ENCODE measurements at regions not wholly inside any gene's neighbourhood (a gene's known extent, or its start where the extent isn't known, plus 50 kb on each side); places are given as distances from the start of the nearest gene placed in this dataset.
A peak's percentile ranks its signal among the peaks of the same experiment; 100 is the strongest.

DNA sequence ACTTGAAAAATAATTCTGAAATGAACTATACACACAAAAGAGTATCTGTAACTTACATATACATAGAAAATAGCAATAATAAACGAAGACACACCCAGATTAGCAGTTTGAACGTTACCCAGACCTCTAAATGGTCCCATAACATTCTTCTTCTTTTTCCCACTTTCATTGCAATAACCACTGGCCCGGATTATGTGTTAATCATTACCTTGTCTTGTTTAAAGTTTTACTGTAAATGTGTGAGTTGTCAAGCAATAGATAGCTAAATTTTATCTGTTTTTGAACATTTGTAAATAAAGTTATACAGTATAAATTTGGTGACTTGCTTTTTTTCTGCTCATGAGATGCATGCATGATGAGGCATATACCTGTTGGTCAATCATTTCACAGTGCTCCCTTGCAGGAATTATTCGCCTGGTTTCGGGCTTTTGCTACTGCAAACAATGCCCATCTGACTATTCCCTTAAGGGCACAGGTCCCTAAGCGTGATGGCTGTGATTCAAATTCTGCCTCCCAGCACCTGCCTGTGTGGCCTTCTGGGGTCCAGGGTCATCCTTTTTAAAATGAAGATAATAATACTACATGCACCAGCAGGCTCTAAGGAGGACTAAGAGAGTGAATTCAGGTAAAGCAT lies 66.1 kb downstream of the GADD45G start:
- no peak for DNase-seq (ENCODE audit: low spot score)

DNA sequence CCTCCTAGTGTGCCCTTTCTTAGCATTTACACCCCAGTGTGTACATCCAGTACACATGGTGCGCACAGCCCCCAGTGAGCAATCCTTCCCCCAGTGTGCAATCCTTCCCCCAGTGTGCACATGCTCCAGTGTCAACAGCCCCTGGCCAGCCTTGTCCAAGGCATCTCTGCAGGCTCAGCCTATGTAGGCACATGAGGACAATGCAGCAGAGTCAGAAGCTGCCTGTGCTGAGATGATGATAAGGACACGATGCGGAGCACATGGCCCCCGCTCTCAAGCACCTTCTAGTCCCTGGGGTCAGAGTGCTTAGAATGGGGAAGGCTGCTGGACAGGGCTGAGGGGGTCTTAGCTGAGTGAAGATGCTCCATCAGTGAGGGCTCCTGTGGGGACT lies 69.8 kb downstream of the GADD45G start:
- DNase-seq (ENCODE audit: low spot score): no peak

DNA sequence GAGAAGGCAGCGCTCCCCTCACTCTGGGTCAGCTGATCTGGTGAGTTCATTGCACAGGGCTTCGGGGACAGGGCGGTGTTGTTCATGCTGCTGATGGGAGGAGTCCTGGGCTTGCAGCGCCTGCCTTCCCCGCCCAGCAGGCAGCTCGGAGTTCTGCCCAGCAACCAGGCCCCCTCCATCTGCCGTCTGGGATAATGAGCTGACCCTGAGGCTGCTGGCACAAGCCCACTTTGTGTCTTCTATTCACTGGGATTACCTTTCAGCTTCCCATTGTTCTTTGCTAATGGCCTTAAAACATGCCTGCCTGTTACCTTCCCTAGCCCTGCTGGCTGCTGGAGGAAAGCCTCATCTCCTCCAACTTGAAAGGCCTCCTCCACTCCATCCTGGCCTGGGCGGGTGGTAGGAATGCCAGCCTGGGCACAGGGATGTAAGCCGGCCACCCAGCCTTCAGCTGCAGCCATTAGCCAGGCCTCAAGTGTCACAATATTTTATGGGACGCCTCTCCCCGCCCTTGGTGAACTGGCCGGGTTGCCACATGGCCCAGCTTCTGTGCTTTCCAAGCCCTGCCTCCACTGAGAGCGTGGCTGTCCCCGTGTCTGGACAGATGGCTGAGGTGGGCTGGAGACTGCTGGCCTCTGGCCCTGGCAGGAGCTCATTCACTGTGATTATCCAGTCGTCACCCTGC lies 70.4 kb downstream of the GADD45G start:
- no peak for DNase-seq (ENCODE audit: low spot score)

DNA sequence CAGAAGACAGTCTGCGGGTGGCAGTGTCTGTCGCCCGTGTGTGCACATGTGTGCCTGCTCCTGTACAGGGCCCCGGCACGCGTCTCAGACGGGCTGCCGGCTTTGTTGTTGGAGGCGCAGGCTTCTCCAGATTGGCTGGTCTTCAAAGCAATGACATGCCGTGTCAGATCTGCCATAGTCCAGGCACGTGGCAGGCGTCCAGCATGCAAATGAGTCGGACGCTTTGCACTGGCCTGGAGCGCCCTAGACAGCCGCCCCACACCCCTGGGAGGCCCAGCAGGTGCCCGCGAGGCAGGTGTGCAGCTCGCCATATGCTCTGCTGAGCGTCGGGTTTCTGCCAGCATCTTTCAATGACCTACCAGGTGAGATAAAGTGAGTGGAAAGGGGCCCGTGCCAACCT lies 71.5 kb downstream of the GADD45G start:
- no peak for DNase-seq (ENCODE audit: low spot score)

DNA sequence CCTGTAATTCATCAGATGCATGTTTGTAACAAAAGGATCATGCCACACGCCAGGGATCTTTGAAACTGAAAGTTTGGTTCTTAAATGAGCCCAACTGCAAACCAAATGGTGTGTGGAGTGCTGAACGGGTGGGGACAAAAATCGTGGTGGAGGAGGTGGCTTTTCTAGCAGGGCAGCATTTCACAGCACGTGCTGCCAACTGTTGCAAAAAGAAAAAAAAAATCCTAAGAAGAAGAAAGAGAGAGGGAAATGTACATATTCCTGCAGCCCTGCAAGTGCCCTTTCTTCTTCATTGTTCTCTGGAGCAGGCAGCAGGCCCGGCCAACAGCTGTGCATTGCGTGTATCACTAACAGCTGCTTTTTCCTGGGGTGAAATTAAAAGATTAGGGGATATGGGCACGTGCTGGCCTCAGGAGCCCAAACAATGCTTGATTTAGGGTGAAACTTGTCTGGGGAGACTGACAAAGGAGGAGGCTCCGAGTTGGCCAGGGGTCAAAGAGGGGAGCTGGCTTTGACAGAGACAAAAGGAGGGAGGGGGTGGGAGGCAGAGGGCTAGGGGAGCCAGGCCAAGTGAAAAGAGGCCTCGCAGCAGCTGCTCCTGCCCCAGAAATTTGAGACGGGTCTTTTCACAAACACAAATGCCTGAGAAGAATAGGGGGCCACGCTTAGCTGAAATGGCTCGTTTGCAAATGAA lies 73.0 kb downstream of the GADD45G start:
- DNase-seq (ENCODE audit: low spot score): peak; percentile 65

DNA sequence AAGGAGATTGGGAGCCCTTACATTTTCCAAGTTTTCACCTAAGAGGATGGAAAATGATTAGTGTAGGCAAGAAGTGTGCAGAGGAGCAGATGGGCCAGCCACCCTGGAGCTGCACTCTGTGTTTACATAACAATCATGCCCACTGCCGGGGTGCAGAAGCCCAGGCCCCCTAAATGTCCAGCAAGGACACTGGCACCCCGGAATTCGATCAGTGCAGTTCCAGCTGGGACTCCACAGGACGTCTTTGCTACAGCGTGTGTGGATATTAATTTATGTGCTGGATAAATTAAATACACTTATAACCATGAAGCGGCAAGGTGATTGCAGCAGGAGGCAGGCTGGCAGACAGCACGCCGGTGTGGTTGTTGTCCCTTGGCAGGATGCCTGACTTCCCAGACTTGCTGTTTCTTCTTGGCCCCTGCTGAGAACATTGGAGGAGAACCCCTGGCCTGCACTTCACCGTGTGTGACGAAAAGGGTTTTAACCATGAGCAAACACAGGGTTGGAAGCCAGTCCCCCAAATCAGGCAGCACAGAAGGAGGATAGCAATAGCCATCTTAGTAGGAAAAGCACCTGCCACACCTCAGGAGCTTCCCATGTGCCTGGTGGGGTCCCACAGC lies 73.7 kb downstream of the GADD45G start:
- DNase-seq (ENCODE audit: low spot score): no peak

DNA sequence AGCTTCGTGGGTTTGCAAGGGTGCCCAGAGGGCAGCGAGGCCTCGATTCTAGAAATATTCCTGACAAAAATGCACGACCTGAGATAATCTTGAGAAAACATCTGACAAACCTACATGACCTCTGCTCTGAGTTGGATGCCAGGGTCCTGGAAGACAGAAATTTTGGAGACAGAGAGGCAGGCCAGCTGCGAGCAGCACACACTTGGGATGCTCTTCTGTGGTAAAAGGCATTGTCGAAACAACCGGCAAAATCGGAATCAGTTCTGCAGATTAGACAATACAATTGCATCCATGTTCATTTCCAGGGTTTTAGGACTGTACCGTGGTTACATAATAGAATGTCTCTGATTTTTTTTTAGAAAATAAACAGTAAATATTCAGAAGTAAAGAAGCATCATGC lies 74.2 kb downstream of the GADD45G start:
- no peak for DNase-seq (ENCODE audit: low spot score)

DNA sequence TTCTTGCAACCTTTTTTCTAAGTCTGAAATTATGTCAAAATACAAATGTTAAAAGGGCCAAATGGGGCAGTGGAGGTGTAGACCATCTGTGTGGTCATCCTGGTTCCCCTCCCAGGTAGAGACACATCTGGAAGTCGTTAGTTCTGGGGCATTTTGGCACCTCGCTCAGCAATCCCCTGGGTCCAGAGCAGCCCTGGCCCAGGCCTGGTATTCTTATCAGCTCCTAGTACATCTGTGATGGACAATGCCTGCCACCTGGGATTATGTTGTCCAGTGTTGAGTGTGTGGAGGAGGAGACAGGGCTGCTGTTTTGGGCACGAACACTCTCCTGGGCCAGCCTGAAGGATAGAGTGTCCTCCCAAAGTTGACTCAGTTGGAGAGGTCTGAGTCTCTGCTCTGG lies 74.8 kb downstream of the GADD45G start:
- DNase-seq (ENCODE audit: low spot score): no peak

DNA sequence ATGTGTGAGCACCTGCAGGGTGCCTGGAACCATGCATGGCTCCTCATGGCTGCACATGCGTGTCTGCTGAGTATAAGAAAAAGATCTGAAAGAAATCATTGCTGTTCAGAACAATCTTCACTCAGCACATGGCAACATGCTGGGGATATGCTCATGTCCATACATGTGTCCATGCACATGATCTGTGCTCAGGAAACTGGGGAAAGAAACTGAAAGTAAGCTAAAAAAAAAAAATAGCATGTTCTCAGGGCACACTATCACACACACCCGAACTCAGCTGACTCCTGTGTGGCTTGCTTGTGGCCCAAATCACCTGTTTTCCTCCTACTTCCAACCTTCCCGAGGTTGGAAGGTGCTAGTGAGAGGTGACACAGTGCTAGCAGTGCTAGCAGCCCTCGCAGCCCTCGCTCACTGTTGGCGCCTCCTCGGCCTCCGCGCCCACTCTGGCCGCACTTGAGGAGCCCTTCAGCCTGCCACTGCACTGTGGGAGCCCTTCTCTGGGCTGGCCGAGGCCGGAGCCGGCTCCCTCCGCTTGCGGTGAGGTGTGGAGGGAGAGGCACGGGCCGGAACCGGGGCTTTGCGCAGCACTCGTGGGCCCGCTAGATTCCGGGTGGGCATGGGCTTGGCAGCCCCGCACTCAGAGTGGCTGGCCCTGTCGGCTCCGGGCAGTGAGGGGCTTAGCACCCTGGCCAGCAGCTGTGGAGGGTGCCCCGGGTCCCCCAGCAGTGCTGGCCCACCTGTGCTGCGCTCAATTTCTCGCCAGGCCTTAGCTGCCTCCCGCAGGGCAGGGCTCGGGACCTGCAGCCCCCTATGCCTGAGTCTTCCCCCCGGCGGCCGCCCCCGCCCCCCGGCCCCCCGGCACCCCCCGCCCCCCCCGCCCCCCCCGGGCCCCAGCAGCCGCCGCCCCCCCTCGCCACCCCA lies 76.0 kb downstream of the GADD45G start:
- peak; percentile 76 for DNase-seq (ENCODE audit: low spot score)

DNA sequence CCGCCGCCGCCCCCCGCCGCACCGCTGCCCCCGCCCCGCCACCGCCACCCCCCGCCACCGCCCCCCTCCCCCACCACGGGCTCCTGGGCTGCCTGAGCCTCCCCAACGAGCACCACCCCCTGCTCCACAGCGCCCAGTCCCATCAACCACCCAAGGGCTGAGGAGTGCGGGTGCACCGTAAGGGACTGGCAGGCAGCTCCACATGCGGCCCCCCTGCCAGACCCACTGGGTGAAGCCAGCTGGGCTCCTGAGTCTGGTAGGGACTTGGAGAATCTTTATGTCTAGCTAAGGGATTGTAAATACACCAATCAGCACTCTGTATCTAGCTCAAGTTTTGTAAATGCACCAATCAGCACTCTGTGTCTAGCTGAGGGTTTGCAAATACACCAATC lies 76.7 kb downstream of the GADD45G start:
- DNase-seq (ENCODE audit: low spot score): peak; percentile 59

DNA sequence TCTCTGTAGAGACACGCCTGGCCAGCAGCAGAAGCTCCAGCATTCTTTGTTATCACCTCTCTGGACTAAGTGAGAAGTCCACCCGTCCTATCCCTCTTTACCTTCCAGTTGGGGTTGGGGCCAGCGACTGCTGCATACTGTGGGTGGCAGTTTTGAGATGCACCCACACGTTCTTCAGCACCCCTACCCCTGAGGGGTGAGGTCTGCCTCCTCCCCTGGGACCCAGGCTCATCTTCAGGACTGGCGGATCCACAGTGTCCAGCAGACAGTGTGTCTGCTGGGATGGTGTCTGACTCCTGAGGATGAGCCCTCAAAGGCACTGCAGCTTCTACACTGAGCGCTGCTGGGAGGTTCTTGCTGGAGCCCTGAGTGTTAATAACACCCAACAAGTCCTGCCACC lies 78.8 kb downstream of the GADD45G start:
- no peak for DNase-seq (ENCODE audit: low spot score)

DNA sequence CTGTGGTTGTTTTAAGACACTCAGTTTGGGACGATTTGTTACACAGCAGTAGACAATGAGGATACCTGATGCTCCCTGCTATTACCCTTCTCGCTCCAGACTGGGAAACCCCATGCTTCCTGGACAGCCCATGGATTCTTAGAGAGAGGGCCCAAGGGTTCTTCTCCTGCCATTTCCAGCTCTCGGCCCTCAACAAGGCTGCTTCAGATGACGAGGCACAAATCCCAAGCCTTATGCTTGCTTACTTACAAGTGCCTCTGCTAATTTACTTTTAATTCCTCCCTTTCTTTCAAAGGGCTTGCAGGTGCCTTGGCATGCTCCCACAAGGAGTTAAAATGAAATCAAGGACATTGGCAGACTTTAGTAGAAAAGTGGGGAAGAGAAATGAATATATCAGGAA lies 79.4 kb downstream of the GADD45G start:
- no peak for DNase-seq (ENCODE audit: low spot score)

DNA sequence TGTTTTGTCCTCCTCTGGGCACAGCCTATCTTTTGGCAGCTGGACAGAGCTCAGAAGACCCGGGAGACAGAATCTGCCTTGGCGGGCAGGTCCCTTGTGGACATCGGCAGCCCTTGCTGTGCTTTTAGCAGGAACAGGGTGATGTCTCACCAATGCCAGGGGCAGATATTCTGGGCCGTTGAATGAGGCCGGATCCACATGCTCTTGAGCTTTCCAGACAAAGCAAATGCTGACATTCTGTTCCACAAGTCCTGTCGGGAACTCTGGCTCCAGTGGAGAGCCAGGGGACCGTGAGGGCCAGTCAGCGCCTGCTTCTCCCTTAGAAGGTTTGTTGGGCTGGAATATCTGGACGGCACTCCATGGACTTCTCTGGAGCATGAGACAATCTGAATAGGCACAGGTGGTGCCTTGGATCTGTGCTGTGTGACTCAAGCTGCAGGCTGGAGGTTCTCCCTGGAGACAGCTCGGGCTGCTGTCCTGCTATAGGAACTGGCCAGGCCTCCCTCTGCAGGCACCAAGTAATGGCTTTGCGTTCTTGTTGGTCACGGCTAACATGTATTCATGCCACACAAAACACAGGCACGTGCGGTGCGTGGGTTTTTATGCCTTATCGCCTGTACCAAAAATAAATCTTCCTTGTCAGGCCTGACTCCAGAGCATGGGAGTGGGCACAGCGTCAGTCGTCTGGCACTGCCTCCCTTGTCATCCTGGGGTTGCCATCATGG lies 80.3 kb downstream of the GADD45G start:
- no peak for DNase-seq (ENCODE audit: low spot score)

DNA sequence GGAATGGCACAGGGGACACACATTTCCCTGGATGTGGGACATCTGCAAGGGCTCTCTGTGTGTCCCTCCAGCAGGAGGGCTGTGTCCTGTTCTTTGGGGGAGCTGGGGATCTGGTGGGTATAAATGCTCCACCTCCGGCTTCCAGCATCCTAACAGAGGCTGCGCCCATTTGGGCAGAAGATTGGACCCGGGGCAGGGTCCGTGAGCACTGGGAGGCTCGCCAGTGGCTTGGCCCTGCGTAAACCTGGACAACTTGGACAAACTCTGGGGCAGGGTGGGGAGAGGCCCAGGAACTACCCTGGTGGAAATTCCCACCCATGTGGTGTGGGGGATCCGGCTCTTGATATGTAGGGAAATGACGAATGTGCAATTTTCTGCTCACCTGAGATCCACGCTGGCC lies 80.9 kb downstream of the GADD45G start:
- no peak for DNase-seq (ENCODE audit: low spot score)

DNA sequence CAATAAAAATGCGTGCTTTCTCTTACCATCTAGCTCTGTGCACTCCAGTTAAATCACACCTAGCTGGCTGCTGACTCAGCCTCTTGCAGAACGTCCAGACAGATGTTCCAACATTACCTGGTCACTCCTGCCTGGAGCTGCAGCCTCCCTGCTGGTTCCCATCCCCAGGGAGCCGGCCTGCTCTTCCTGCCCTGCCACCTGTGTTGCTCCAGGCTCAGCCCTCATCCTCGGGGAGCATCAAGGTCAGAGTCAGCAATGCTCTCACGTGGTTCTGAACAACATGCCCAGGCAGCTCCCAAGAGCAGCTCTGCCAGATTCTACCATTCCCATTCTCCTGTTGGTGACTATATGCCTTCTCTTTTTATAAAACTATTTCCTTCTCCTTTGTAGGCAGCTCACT lies 81.3 kb downstream of the GADD45G start:
- no peak for DNase-seq (ENCODE audit: low spot score)

DNA sequence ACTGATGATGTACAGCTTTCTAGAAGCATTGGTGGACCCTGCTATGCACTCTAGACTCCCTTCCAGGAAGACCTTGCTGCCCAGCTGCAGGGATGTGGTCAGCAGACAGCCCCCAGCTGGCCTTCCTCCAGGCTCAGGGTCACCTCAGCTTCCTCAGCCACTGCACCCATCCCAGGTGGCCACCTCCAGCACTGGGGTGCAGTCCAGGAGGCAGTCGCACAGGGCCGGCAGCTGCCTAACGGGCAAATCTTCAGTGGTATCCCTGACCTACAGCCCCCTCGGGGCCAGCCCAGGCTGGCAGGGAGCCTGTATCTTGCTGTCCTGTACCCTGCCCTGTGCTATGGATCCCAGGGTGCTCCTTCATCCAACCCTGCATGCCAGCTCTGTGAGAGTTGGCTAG lies 81.8 kb downstream of the GADD45G start:
- DNase-seq (ENCODE audit: low spot score): no peak

DNA sequence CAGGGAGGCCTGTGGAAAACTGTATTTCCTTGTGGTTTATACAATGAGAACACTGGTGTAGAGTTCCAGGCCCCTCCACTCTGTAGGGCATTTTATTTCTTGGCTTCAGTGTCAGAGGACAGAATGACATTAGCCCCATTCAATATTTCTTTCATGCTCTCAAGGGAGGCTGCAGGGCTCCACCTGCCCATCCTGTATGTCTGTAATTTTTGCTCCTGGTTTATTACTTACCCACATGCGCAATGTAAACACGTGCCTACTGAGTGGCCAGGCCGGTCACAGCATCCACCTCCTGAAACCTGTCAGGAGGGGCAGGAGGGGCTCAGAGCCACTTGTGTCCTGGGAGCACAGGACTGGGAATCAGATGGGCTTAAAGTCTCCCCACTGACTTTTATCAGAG lies 82.4 kb downstream of the GADD45G start:
- DNase-seq (ENCODE audit: low spot score): no peak

DNA sequence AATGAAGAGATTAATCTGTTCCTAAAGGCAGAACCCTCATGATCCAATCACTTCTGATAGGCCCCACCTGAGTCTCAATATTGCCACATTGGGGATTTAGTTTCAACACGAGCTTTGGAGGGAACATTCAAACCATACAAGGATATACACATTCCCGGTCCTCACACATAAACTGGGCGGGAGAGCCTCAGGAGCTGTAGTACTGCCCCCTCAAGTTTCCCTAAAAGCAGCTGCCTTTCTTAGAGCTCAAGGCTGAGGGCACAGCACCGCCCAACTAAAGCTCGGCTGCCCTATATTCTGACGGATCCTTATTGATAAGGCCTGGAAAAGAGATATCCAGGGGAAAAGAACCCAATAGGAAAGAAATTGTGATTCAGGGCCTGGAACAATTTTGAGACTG lies 83.0 kb downstream of the GADD45G start:
- DNase-seq (ENCODE audit: low spot score): no peak

DNA sequence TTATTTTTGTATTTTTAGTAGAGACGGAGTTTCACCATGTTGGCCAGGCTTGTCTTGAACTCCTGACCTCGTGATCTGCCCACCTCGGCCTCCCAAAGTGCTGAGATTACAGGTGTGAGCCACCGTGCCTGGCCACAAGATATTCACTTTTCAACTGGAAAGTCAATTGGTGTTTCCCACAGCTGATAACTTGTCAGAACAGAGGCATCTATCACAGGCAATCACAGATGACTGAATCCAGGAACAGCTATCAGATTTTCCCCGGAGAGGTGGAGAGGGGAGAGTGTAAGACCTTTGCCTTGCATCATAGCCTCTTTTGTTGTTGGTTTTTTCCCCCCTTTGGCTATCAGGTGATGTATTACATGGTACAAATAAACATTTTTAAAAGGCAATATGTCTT lies 84.5 kb downstream of the GADD45G start:
- peak; percentile 22 for DNase-seq (ENCODE audit: low spot score)

DNA sequence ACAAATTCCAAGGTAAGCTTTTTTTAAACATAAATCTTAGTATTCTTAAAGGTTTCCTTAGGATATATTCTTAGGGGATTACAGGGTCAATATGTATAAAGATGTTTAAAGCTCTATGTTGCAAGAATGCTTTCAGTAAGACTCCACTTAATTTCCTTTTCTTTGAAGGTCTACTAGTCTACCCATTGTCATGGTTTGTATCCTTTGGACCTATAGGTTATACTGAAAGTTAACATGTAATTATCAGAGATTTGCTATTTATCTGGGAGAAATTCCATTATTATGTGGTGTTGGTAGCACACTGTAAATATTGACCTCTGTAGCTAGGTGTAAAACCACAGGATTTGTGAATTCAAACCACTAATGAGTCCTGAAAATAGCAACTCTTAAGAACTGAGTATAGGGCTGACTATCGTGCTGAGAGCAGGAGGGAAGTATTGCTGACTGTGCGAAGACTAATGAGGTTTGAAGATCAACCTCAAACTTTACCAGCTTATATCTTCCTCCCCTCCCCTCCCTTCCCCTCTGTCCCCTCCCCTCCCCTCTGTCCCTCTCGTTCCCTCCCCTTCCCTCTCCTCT lies 85.6 kb downstream of the GADD45G start:
- DNase-seq (ENCODE audit: low spot score): no peak
